ENCODE measurements at regions not wholly inside any gene's neighbourhood (a gene's known extent, or its start where the extent isn't known, plus 50 kb on each side); places are given as distances from the start of the nearest gene placed in this dataset.

DNA sequence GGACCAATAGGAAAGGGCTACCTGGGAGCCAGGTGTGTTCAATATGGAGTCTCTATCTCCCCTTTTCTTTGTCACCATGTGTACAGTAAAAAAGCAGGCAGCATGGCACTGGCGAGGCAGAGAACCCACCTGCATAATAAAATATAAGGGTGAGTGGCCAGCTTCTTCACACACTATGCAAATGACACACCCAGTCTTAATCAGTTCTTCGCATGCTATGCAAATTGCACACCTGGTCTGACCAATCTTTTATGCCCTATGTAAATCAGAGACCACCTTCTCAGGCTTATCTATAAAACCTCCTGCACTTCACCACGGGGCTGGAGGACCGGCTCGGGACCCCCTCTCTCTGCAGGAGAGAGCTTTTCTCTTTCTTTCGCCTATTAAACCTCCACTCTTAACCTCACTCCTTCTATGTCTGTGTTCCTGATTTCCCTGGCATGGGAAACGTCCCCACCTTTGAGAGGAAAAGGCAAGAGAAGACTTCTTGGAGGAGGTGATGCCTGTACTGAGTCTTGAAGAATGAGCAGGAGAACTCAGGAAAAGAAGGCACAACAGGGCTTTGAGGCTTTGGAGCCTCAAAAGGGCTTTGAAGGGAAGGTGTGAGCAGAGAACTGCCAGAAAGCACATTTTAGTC lies 502.1 kb downstream of the GRIN2A start:
- DNase-seq (ENCODE audit: low read depth in 2 of 2): no peak

DNA sequence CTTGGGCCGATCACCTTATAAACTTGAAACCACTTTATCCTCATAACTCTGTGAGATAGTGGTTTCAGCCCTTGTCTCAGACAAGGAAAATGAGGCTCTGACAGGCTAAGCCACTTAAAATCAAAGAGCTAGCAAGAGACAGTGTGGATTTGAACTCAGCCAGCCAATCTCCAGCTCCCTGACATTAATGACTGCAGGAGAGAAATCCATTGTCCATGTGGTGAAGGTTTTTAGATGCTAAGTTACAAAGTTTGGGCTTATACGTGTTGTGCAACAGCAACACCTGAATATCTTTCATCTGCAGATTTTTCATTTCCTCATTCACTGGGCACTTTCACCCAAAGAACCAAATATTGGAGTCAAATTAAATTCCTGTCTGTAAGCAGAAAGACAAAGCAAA lies 501.3 kb downstream of the GRIN2A start:
- DNase-seq (ENCODE audit: low read depth in 2 of 2): no peak

DNA sequence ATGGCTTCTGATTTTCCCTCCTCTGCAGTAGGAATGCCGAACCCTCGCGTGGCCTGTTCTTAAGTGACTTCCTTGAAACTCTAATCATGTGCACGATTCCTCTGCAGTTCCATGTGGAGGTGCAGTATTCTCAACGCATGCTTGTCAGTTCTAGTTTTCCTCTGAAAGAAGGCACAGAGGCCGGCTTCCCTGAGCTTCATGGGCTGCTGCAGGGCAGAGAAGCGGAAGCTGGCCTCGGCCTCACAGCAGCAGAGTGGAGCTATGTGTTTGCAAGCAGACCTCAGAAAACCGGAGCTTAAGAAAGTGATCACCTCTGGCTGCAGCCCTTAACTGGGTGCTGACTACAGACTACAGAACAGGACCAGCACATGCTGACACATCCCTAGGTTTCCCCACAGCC lies 500.7 kb downstream of the GRIN2A start:
- DNase-seq (ENCODE audit: low read depth in 2 of 2): no peak

DNA sequence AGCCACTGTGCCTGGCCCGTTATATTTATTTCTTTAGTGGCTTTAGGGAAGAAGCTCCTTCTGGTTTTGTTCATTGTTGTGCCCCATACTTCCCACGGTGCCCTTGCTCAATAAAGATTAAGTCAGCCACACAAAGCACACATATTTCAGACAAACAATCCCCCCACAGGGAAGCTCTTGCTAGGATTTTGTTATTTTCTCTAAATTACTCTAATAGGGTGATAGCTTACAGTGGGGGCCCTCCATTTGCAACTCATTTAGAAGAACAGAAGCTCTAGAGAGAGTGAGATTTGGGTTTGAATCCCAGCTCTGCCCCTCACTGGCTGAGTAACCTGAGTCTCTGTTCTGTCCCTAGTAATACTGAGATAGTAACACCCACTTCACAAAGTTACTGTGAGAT lies 499.9 kb downstream of the GRIN2A start:
- no peak for DNase-seq (ENCODE audit: low read depth in 2 of 2)

GRCh38 chr16:9683677-9684076 lies 498.6 kb downstream of the GRIN2A start:
- no peak for DNase-seq (ENCODE audit: low read depth in 2 of 2)

GRCh38 chr16:9687737-9688319 lies 494.4 kb downstream of the GRIN2A start:
- no peak for DNase-seq (ENCODE audit: low read depth in 2 of 2)

GRCh38 chr16:9689597-9689996 lies 492.6 kb downstream of the GRIN2A start:
- DNase-seq (ENCODE audit: low read depth in 2 of 2): no peak

DNA sequence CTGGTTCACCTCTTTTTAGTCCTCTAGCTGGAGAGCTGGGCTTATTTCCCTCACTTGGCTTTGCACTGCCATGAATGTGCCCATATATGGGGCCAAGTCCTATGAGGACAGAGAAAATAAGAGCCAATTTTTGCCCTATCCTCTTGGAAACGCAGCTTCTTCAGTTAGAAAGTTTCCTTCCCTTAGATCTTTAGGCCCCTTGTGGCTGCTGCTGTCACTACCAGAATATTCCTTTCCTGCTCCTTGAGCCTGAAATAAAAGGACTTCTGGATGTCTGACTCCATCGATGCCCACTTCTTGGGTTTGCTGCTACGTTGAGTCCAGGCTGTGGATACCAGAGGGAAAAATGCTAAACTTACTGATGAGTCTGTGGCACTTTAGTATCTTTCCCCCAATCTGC lies 487.1 kb downstream of the GRIN2A start:
- no peak for DNase-seq (ENCODE audit: low read depth in 2 of 2)

Data from fibroblast of skin of left quadriceps (primary cell).